Transverse colon (tissue), 4 donors: ENCODE measurements at regions not wholly inside any gene's neighbourhood (a gene's known extent, or its start where the extent isn't known, plus 50 kb on each side); places are given as distances from the start of the nearest gene placed in this dataset.

Experiments used
- DNase-seq: peaks from one replicate; pipeline ENCODE4 v3.0.0-alpha.2; 2019
- H3K27ac ChIP-seq, 4 donors: fragments of 200-600 bp; sonication (generic); 2 replicates each; pipeline ENCODE4 v1.5.1; 2016 to 2018; ENCODE audit warnings: inconsistent platforms in 4 of 4
- H3K27me3 ChIP-seq: fragments of 200-600 bp; sonication (generic); 2 replicates; pipeline ENCODE4 v1.5.1; 2017; ENCODE audit warnings: inconsistent platforms
- H3K36me3 ChIP-seq, 4 donors: fragments of 200-600 bp; sonication (generic); 2 replicates each; pipeline ENCODE4 v1.5.1; 2017 to 2019; ENCODE audit warnings: inconsistent platforms in 4 of 4
- H3K4me1 ChIP-seq, 4 donors: fragments of 200-600 bp; sonication (generic); 2 replicates each; pipeline ENCODE4 v1.5.1; 2017 to 2020; ENCODE audit warnings: inconsistent platforms in 4 of 4
- H3K4me3 ChIP-seq, 4 donors: fragments of 200-600 bp; sonication (generic); 1 replicate in 1 of 4; 2 replicates in 3 of 4; pipeline versions ENCODE4 v1.5.1 to v1.6.1; 2017 to 2019; ENCODE audit warnings: inconsistent platforms in 4 of 4
- H3K9me3 ChIP-seq, 2 donors: fragments of 200-600 bp; sonication (generic); 2 replicates each; pipeline ENCODE4 v1.5.1; 2017 to 2019; ENCODE audit warnings: inconsistent platforms in 2 of 2
- CTCF ChIP-seq, 5 experiments: fragments of 200-600 bp in 3 of 5; fragments of 450-650 bp in 2 of 5; sonication (generic) in 3 of 5; IDR thresholded peaks; 1 replicate in 2 of 5; 2 replicates in 3 of 5; pipeline ENCODE4 v1.5.1; 2016 to 2017; ENCODE audit warnings: antibody characterized with exemption in 5 of 5, inconsistent platforms in 3 of 5, mild to moderate bottlenecking in 2 of 5, moderate library complexity in 1 of 5
- EP300 ChIP-seq: sonication (generic); formaldehyde crosslinking; IDR thresholded peaks from one replicate; pipeline ENCODE4 v1.6.1; 2017; ENCODE audit warnings: antibody characterized with exemption, low read depth
- POLR2A ChIP-seq: fragments of 450-650 bp; IDR thresholded peaks from one replicate; pipeline ENCODE4 v1.6.1; 2016; ENCODE audit warnings: antibody characterized with exemption, mild to moderate bottlenecking, moderate library complexity
- POLR2AphosphoS5 ChIP-seq, 3 donors: sonication (generic); formaldehyde crosslinking; IDR thresholded peaks; one replicate each; pipeline ENCODE4 v1.6.1; 2016; ENCODE audit warnings: antibody characterized with exemption in 3 of 3
- WGBS, 2 donors: methylation state at CpG; one replicate each; pipeline ENCODE4 v1.1.5; 2018; ENCODE audit warnings: low coverage in 1 of 2; 5-methylcytosine and 5-hydroxymethylcytosine counted together
- in situ Hi-C, 4 donors: fragments of 200-750 bp; cut with MboI; loops; one replicate each; pipeline versions ENCODE4 v1.15.0 to v1.15.1; 2017; ENCODE audit warnings: low sequenced_read_pairs in 3 of 4, low pct_ligation_motif_present in 1 of 4, low pct_unique_long_range_greater_than_20kb in 1 of 4
- intact Hi-C: fragments of 100-400 bp; cut with DNase I; formaldehyde crosslinking; loops from one replicate; pipeline ENCODE4 v1.15.1; 2023; ENCODE audit warnings: low total_unique reads

- Histone ChIP-seq H3K4me3 (no peak overlapping the region), H3K27ac (no peak overlapping the region), H3K9me3 (no peaks in the 10 kb centered on the region), H3K27me3 (no peaks in the 10 kb centered on the region), H3K36me3 (no peaks in the 10 kb centered on the region), H3K4me1 (no peaks in the 10 kb centered on the region)
- 12% methylated on average over 1 of the region's 1 CpG; no CpG with 5 or more reads in 1 of the 2 donors for WGBS, 2 donors
- intact Hi-C loops = no loop called here
- in situ Hi-C loops = no loop called here
- TF ChIP-seq POLR2A (no peak), EP300 (no peak)
- DNase-seq = no peak
Observed at GRCh38 chr1:189899686-189900425, 577.8 kb downstream of the BRINP3 start.

DNA sequence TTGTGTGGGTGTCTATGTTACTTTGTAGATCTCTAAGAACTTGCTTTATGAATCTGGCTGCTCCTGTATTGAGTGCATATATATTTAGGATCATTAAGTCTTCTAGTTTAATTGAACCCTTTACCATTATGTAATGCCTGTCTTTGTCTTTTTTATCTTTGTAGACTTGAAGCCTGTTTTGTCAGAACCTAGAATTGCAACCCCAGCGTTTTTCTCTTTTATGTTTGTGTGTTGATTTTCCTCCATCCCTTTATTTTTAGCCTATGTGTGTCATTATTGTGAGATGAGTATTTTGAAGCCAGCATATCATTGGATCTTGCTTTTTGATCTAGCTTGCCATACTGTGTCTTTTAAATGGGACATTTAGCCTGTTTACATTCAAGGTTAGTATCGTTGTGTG lies 573.2 kb downstream of the BRINP3 start:
- 63 to 87% methylated on average over 2 of the region's 2 CpGs for WGBS, 2 donors
- H3K27ac ChIP-seq = no peak overlapping the region
- no peaks in the 10 kb centered on the region for H3K36me3 ChIP-seq
- intact Hi-C loops (no loop called here), in situ Hi-C loops (no loop called here)
- H3K4me3 ChIP-seq = no peak overlapping the region
- TF ChIP-seq POLR2AphosphoS5 (IDR thresholded peaks at IDR 0.05) = no peak
- no peak for TF ChIP-seq POLR2A
- TF ChIP-seq EP300 = no peak
- TF ChIP-seq CTCF (IDR thresholded peaks at IDR 0.05) = no peak
- no peak for DNase-seq
- H3K27me3 ChIP-seq = no peaks in the 10 kb centered on the region
- H3K4me1 ChIP-seq = no peaks in the 10 kb centered on the region
- no peaks in the 10 kb centered on the region for H3K9me3 ChIP-seq

- Histone ChIP-seq H3K4me3 (no peak overlapping the region), H3K27me3 (no peaks in the 10 kb centered on the region), H3K27ac (no peak overlapping the region), H3K9me3 (no peaks in the 10 kb centered on the region), H3K36me3 (no peaks in the 10 kb centered on the region), H3K4me1 (no peaks in the 10 kb centered on the region)
- no peak for DNase-seq
- intact Hi-C loops (no loop called here), in situ Hi-C loops (no loop called here)
- TF ChIP-seq CTCF (IDR thresholded peaks at IDR 0.05) (no peak), EP300 (no peak), POLR2A (no peak), POLR2AphosphoS5 (IDR thresholded peaks at IDR 0.05) (no peak)
Observed at GRCh38 chr1:189908113-189908512, 569.6 kb downstream of the BRINP3 start.

DNA sequence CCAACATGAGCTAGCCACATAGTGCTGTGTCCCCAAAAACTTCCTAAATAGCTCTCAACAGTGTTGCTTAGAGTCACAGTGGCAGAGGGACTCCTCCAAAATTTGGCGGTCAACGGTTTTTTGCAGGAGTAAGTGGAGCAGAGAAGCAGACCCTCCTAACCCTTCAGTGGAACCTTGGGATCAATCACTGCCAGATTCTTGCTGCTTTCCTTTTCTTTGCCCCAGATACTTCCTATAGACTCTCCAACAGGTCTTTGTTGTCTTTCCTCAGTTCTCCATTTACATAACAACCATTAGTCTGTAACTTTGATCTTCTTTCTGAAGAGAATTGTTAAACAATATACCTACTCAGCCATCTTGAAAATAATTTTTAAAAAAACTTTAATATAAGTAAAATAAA lies 556.1 kb downstream of the BRINP3 start:
- no peaks in the 10 kb centered on the region for H3K4me1 ChIP-seq
- H3K36me3 ChIP-seq = no peaks in the 10 kb centered on the region
- no peak for DNase-seq
- in situ Hi-C loops (no loop called here), intact Hi-C loops (no loop called here)
- H3K4me3 ChIP-seq = no peak overlapping the region
- peaks cover 3 to 11% of the 10 kb centered on the region in 2 donors for H3K9me3 ChIP-seq
- TF ChIP-seq POLR2A = no peak
- no peak for TF ChIP-seq POLR2AphosphoS5 (IDR thresholded peaks at IDR 0.05)
- no peak for TF ChIP-seq EP300
- 90% methylated on average over 2 of the region's 2 CpGs; no CpG with 5 or more reads in 1 of the 2 donors for WGBS, 2 donors
- no peak overlapping the region for H3K27ac ChIP-seq
- H3K27me3 ChIP-seq = no peaks in the 10 kb centered on the region

- 50% methylated on average over 2 of the region's 2 CpGs for WGBS, 2 donors
Observed at GRCh38 chr1:189927641-189928040, 550.0 kb downstream of the BRINP3 start.

More at GRCh38 chr1:189927641-189928040, 550.0 kb downstream of the BRINP3 start:
- no peak for DNase-seq
- no peaks in the 10 kb centered on the region for H3K36me3 ChIP-seq
- H3K27me3 ChIP-seq = no peaks in the 10 kb centered on the region
- intact Hi-C loops = no loop called here
- H3K4me3 ChIP-seq = no peak overlapping the region
- H3K9me3 ChIP-seq = peaks cover 3 to 5% of the 10 kb centered on the region in 2 donors
- TF ChIP-seq POLR2A (no peak), POLR2AphosphoS5 (IDR thresholded peaks at IDR 0.05) (no peak), EP300 (no peak), CTCF (IDR thresholded peaks at IDR 0.05) (no peak)
- H3K27ac ChIP-seq = no peak overlapping the region
- no peaks in the 10 kb centered on the region for H3K4me1 ChIP-seq
- in situ Hi-C loops = no loop called here
